Heart right ventricle (tissue), 16 donors: ENCODE measurements at regions not wholly inside any gene's neighbourhood (a gene's known extent, or its start where the extent isn't known, plus 50 kb on each side); places are given as distances from the start of the nearest gene placed in this dataset.
"Not testable (repeated sequence)": the region's sequence is repeated elsewhere in the genome, so short reads cannot be mapped to it uniquely, and the experiment has no call there.

Experiments used
- ATAC-seq, 8 donors: fragments of 200-7000 bp; cut with Tn5 transposase; one replicate each; pipeline ENCODE4 v1.9.1; 2020; ENCODE audit warnings: mild to moderate bottlenecking in 8 of 8, moderate library complexity in 8 of 8, moderate number of reproducible peaks in 1 of 8
- DNase-seq, 2 donors: peaks; one replicate each; pipeline ENCODE4 v3.0.0-alpha.2; 2020
- H3K27ac ChIP-seq, 10 donors: fragments of 200-600 bp; sonication (generic) in 2 of 10; one replicate each; pipeline versions ENCODE4 v1.5.0 to v1.8.0; 2020 to 2022; ENCODE audit warnings: mild to moderate bottlenecking in 3 of 10
- H3K27me3 ChIP-seq, 7 donors: fragments of 200-600 bp; one replicate each; pipeline ENCODE4 v1.8.0; 2021 to 2022; ENCODE audit warnings: mild to moderate bottlenecking in 2 of 7
- H3K36me3 ChIP-seq, 9 donors: fragments of 200-600 bp; sonication (generic) in 1 of 9; one replicate each; pipeline versions ENCODE4 v1.5.0 to v1.8.0; 2020 to 2022; ENCODE audit warnings: mild to moderate bottlenecking in 2 of 9
- H3K4me1 ChIP-seq, 9 donors: fragments of 200-600 bp; sonication (generic) in 1 of 9; one replicate each; pipeline versions ENCODE4 v1.5.0 to v1.8.0; 2020 to 2022; ENCODE audit warnings: mild to moderate bottlenecking in 4 of 9
- H3K4me3 ChIP-seq, 10 donors: fragments of 200-600 bp; sonication (generic) in 2 of 10; one replicate each; pipeline versions ENCODE4 v1.5.0 to v1.8.0; 2020 to 2022; ENCODE audit warnings: mild to moderate bottlenecking in 7 of 10, moderate library complexity in 2 of 10
- H3K9me3 ChIP-seq, 11 donors: fragments of 200-600 bp in 10 of 11; sonication (generic) in 2 of 11; one replicate each; pipeline versions ENCODE4 v1.5.0 to v1.8.0; 2013 to 2022; ENCODE audit warnings: mild to moderate bottlenecking in 2 of 11, control low read depth in 1 of 11, moderate library complexity in 1 of 11
- WGBS, 2 donors: extraction: QIAGEN DNeasy Blood & Tissue Kit; methylation state at CpG; one replicate each; pipeline ENCODE4 v1.1.7; 2013; ENCODE audit warnings: inconsistent platforms in 1 of 2; 5-methylcytosine and 5-hydroxymethylcytosine counted together
- intact Hi-C, 10 donors: fragments of 100-400 bp; cut with DNase I; formaldehyde crosslinking; loops; one replicate each; pipeline versions ENCODE4 v1.11.1 to v1.14.2; 2022
- TF ChIP-seq, protein P1 (sequence below), 9 donors: fragments of 200-600 bp; sonication (generic) in 2 of 9; IDR thresholded peaks; one replicate each; pipeline versions ENCODE4 v1.5.0 to v1.8.0; 2021 to 2022; ENCODE audit warnings: antibody characterized with exemption in 9 of 9, mild to moderate bottlenecking in 5 of 9, moderate library complexity in 1 of 9
- donor health status: Arrhythmogenic right ventricular cardiomyopathy.
- donor health status: ischemic (EF 13 %, LVEDD 7.1; RV severe dilation, severe dysfunction).
- donor health status: healthy with polysubstance abuse.
- donor health status: DM: no; HTN: yes; CAD: no.
- donor health status: DM: no; HTN: no; CAD: no.
- donor health status: ischemic (EF 25% LVEDD 6.9; RV normal size, moderate dysfunction).
- donor health status: ischemic (EF 25% LVEDD 5.7; RV mildly dilated, moderate dysfunction).
- donor health status: healthy.
- donor health status: DM: yes; HTN: yes; CAD: no.
- donor health status: Ischemic cardiomyopathy.
- donor health status: ischemic (EF 35%, LVEDD 5.7; RV mildly dilated, moderate dysfunction).
- donor health status: nonischemic (EF 11% LVEDD 7.7; RV severe dilation, severe dysfunction).
- donor health status: DM: yes; HTN: yes; CAD: no.
- donor health status: PGD.
- donor health status: ischemic (EF 29% LVEDD 5.4; RV normal size, mild dysfunction).
- donor health status: nonischemic (EF 23%, LVEDD 6.1; RV moderate dilation, normal function).

DNA sequence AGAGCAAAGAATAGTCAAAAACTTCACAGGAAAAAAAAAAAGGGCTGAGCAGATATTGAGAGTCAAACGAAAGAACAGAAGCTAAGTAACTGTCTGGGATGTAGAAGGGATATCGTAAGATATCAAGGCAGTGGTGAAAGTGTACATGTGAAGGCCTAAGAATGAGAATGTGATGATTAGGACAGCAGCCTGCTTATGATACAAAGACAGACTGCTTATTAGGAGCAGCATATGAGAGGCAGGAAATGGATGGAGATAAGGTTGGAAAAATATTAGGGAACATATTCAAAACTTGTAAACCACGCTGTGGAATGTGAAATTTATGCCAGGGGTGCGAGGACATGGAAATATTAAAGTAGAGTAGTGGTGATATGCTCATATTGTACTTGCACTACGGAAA lies 133.1 kb upstream of the FAM174A start:
- WGBS, 2 donors: 44 to 45% methylated on average over 5 of the region's 5 CpGs
- ATAC-seq (no peak), DNase-seq (no peak)
- TF ChIP-seq, protein P1, sequence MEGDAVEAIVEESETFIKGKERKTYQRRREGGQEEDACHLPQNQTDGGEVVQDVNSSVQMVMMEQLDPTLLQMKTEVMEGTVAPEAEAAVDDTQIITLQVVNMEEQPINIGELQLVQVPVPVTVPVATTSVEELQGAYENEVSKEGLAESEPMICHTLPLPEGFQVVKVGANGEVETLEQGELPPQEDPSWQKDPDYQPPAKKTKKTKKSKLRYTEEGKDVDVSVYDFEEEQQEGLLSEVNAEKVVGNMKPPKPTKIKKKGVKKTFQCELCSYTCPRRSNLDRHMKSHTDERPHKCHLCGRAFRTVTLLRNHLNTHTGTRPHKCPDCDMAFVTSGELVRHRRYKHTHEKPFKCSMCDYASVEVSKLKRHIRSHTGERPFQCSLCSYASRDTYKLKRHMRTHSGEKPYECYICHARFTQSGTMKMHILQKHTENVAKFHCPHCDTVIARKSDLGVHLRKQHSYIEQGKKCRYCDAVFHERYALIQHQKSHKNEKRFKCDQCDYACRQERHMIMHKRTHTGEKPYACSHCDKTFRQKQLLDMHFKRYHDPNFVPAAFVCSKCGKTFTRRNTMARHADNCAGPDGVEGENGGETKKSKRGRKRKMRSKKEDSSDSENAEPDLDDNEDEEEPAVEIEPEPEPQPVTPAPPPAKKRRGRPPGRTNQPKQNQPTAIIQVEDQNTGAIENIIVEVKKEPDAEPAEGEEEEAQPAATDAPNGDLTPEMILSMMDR (IDR thresholded peaks at IDR 0.05): no peak
- H3K36me3 ChIP-seq: no peaks in the 10 kb centered on the region
- no peaks in the 10 kb centered on the region for H3K9me3 ChIP-seq
- H3K4me3 ChIP-seq: no peak overlapping the region
- no peaks in the 10 kb centered on the region for H3K4me1 ChIP-seq
- H3K27me3 ChIP-seq: no peaks in the 10 kb centered on the region
- intact Hi-C loops: no loop called here
- H3K27ac ChIP-seq: no peak overlapping the region

DNA sequence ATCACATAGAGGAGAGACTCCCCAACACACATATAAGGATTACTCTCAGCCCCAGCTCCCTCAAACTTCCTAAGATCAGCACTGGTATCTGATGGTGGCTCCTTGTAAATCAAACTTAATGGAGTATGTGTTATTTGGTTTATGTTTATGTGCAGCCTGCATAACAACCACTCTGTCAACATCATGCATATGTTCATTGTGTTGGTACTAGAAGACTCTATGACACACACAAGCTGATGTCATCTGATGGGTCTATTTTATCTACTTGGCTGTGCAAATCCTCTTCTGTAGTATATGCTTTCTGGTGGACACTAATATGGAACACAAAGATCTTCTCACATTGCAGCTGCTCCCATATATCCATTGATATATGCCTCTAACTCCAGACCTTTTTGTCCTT lies 134.0 kb upstream of the FAM174A start:
- intact Hi-C loops: no loop called here
- H3K36me3 ChIP-seq: no peaks in the 10 kb centered on the region
- H3K4me1 ChIP-seq: no peaks in the 10 kb centered on the region
- DNase-seq (no peak), ATAC-seq (no peak)
- TF ChIP-seq, protein P1 (IDR thresholded peaks at IDR 0.05): no peak
- H3K27ac ChIP-seq: no peak overlapping the region
- H3K4me3 ChIP-seq: no peak overlapping the region
- H3K27me3 ChIP-seq: no peaks in the 10 kb centered on the region
- H3K9me3 ChIP-seq: no peaks in the 10 kb centered on the region

DNA sequence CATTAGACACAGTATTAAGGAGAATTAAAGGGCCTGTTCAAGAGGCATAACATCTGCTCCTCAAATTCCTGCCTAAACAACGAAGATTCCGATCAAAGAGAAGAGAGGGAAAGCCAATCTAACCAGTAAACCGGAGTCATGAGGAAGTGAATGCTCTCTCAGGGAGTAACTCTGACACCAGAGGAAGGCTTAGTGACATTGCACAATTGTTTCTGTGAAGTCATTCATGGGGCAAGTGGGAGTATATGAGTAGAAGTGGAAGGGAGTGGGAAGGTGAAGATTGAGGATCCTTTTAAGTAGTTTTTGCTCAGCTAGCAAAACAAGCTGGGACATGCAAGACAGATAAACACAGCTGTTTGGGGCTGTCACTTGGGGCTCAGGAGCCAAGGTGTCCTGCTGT lies 136.4 kb upstream of the FAM174A start:
- intact Hi-C loops, H3K27me3 ChIP-seq, H3K9me3 ChIP-seq, H3K4me1 ChIP-seq, H3K4me3 ChIP-seq, ATAC-seq, H3K36me3 ChIP-seq, DNase-seq, H3K27ac ChIP-seq: not testable (repeated sequence)
- 38 to 47% methylated on average over 3 of the region's 3 CpGs for WGBS, 2 donors

DNA sequence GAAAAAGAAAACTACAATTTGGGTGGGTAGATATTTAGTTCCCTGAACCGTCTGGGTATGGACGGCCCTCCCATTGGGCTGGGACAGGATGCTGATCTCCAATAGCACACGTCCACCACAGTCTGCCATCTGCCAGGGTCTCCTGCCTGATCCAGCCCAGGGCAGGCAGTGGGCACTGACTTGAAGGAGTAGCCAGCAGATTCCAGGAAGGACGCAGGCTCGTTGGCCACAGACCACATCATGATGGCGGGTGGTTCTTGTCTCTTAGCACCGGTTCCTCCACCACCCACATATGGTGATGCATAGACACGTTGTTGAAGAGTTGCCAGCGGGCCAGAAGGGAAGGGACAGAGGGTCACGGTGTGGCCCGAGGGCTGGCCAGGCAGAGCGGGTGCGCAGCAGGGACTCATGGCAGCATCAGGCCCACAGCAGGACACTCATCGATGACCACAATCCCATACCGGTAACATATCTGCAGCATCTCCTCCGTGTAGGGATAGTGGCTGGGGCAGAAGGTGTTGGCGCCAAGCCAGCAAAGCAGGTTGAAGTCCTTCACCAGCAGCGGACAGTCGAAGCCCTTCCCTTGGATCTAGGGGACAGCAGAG lies 155.8 kb upstream of the FAM174A start:
- H3K27me3 ChIP-seq, H3K36me3 ChIP-seq, DNase-seq, H3K9me3 ChIP-seq, H3K4me3 ChIP-seq, H3K4me1 ChIP-seq, H3K27ac ChIP-seq, intact Hi-C loops: not testable (repeated sequence)
- 89 to 90% methylated on average over 12 to 16 of the region's 19 CpGs for WGBS, 2 donors
- ATAC-seq: peak in 2 of 8 donors; percentile 20 to 30

DNA sequence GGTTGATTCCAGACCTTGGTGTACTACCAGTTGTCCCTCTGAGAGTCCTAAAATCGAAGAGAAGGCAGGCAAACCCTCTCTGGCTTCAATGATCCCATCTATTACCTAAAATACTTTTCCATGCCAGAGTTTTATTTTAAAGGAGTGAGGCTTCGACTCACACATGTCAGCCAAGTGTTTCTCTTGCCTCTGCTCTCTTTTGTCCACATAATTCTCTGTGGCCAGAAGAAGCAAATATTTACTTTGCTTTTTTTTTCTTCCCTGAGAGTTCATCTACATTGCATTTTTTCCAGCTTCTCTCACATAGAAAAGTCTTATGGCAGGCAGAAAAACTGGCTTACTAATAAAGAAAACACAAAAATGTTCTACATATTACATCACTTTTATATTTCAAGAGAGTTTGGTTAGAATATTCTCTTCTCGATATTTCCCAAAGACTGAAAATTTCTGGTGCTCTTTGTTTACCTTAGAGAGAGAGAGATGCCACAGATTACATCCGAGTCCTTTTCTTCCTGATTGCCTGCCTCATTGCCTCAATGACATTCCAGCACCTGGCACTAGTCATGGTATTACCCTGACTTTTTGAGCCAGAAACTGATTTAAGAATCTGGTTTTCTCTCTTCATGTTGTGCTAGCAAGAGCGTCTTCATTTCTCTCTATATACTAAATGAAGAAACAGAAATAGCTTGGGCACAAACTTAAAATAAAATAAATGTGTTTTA lies 170.3 kb upstream of the FAM174A start:
- H3K4me3 ChIP-seq, intact Hi-C loops, H3K36me3 ChIP-seq, ATAC-seq, H3K9me3 ChIP-seq, H3K27ac ChIP-seq, H3K27me3 ChIP-seq, H3K4me1 ChIP-seq, DNase-seq: not testable (repeated sequence)
- 57 to 62% methylated on average over 5 of the region's 5 CpGs for WGBS, 2 donors

DNA sequence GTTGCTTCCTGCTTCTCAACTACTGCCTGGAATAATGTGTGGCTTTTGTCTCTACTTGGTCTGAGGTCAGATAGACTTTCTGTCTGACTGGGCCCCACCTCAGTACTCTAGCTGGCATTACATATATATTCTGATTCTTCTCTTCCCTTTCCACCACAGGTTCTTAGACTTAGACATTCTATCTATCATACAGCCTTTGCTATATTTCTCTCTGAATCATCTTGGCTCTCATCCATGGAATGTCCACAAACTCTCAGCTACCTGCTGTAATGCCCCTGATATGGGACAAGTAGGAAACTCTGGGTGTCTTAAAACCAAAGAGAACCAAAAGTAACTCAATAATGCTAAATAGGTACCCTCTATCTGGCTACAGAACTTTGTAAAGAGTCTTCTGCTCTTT lies 170.8 kb upstream of the FAM174A start:
- DNase-seq, H3K27ac ChIP-seq, H3K27me3 ChIP-seq, H3K4me3 ChIP-seq, H3K4me1 ChIP-seq, intact Hi-C loops, ATAC-seq, H3K9me3 ChIP-seq, H3K36me3 ChIP-seq: not testable (repeated sequence)

DNA sequence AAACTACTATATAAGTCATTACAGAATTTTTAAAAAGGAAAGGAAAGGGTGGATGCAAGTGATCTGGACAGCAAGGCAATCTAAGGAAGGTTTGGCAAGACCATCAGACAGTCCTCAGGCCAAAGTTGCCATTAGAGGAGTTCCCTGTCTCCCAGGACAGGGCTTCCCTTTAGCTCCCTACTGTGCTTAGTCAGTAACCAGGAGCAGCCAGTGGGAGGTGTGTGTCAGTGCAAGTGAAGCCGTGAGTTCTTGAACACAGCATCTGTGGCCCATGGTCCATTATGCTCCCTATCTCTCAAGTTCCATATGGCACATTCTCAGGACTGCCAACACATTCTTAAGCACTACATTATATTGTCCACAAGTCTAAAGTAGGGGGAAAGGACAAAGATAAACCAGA lies 175.2 kb upstream of the FAM174A start:
- no CpG with 5 or more reads among the region's 1 CpG for WGBS, 2 donors
- H3K9me3 ChIP-seq, H3K27me3 ChIP-seq, DNase-seq, H3K27ac ChIP-seq, H3K4me1 ChIP-seq, H3K36me3 ChIP-seq, H3K4me3 ChIP-seq, intact Hi-C loops, ATAC-seq: not testable (repeated sequence)

DNA sequence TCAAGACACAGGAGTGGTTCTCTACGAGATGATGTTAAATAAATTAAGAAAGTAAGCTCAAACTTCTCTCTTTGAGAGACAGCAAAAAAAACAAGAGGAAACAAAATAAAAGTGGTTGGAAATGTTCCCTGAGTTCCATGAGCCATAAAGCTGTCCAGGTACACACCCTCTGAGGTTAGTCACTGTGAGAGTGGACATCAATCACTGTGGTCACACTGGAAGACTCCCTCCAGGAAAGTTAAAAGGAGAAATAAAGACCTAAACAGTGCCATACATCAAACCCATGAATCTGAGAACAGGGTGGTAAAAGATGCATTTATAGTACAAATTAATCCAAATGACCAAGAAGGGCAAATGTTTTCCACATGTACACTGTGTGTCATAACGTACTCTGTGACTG lies 188.9 kb upstream of the FAM174A start:
- H3K4me3 ChIP-seq, ATAC-seq, H3K27me3 ChIP-seq, H3K9me3 ChIP-seq, H3K4me1 ChIP-seq, H3K27ac ChIP-seq, intact Hi-C loops, DNase-seq, H3K36me3 ChIP-seq: not testable (repeated sequence)
- WGBS, 2 donors: 72 to 87% methylated on average over 2 of the region's 2 CpGs

DNA sequence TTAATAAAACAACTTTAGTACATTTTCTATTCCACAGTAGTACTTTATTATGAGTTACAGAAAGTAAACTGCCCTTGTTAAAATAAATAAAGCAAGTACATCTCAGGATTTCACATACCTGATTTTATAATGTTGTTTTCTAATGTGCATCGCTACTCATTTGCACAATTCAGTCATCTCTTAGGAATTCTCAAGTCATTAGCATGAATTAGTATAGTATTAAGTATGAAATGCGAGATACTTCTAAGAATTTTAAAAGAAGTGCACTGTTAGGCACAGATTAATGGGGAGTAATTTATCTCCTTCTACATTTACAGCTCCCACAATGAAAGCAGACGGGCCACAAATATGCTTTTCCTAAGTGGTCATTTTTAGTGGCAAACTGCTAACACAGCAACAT lies 193.7 kb upstream of the FAM174A start:
- not testable (repeated sequence) for ATAC-seq, H3K4me1 ChIP-seq
- no CpG with 5 or more reads among the region's 3 CpGs for WGBS, 2 donors

More for the DNA sequence above, 193.7 kb upstream of the FAM174A start:
- H3K4me3 ChIP-seq, H3K27ac ChIP-seq, H3K36me3 ChIP-seq, DNase-seq, H3K27me3 ChIP-seq, intact Hi-C loops, H3K9me3 ChIP-seq: not testable (repeated sequence)
